T-helper 17 cell (primary cell): ENCODE measurements at regions not wholly inside any gene's neighbourhood (a gene's known extent, or its start where the extent isn't known, plus 50 kb on each side); places are given as distances from the start of the nearest gene placed in this dataset.

ENCODE experiments used
- ATAC-seq: fragments of 150-1000 bp; cut with Tn5 transposase; 2 replicates; pipeline ENCODE4 v1.10.0; 2021; ENCODE audit warnings: mild to moderate bottlenecking, moderate library complexity
- DNase-seq, 3 donors: peaks; one replicate each; pipeline versions ENCODE4 v3.0.0 to v3.0.0-alpha.2; 2020 to 2021
- H3K9me3 ChIP-seq: one replicate; pipeline ENCODE4 v1.7.0; 2013; ENCODE audit warnings: low read length, mild to moderate bottlenecking; ENCODE audit not compliant: control insufficient read depth, poor library complexity, severe bottlenecking
- H3K27ac Mint-ChIP-seq: one replicate; pipeline ENCODE4 v1.8.0; 2022; ENCODE audit warnings: mild to moderate bottlenecking, moderate library complexity, mixed read lengths
- H3K27me3 Mint-ChIP-seq: one replicate; pipeline ENCODE4 v1.8.0; 2022; ENCODE audit warnings: mixed read lengths
- H3K36me3 Mint-ChIP-seq: one replicate; pipeline ENCODE4 v1.8.0; 2022; ENCODE audit warnings: low read depth, mixed read lengths
- H3K4me1 Mint-ChIP-seq: one replicate; pipeline ENCODE4 v1.8.0; 2022; ENCODE audit warnings: mild to moderate bottlenecking, mixed read lengths
- H3K4me3 Mint-ChIP-seq: one replicate; pipeline ENCODE4 v1.8.0; 2022; ENCODE audit warnings: mild to moderate bottlenecking, moderate library complexity, mixed read lengths

GRCh38 chr5:89575319-89575718, 692.3 kb upstream of the MEF2C start:
- no peaks in the 10 kb centered on the region for H3K36me3 Mint-ChIP-seq
- no peak overlapping the region for H3K4me3 Mint-ChIP-seq

GRCh38 chr5:89573345-89573744, 690.4 kb upstream of the MEF2C start:
- ATAC-seq = no peak
- Mint-ChIP-seq H3K27ac (no peak overlapping the region), H3K4me1 (no peaks in the 10 kb centered on the region), H3K4me3 (no peak overlapping the region), H3K36me3 (no peaks in the 10 kb centered on the region), H3K27me3 (no peaks in the 10 kb centered on the region)
- DNase-seq = no peak
- H3K9me3 ChIP-seq = no peaks in the 10 kb centered on the region

More at GRCh38 chr5:89575319-89575718, 692.3 kb upstream of the MEF2C start:
- ATAC-seq (no peak), DNase-seq (no peak)
- no peaks in the 10 kb centered on the region for H3K9me3 ChIP-seq
- Mint-ChIP-seq H3K4me1 (no peaks in the 10 kb centered on the region), H3K27ac (no peak overlapping the region), H3K27me3 (no peaks in the 10 kb centered on the region)

- no peak for ATAC-seq
- no peak for DNase-seq
- H3K4me1 Mint-ChIP-seq = no peaks in the 10 kb centered on the region
Measured at GRCh38 chr5:89572696-89573095, 689.7 kb upstream of the MEF2C start.

GRCh38 chr5:89570557-89570956, 687.6 kb upstream of the MEF2C start:
- no peaks in the 10 kb centered on the region for H3K9me3 ChIP-seq
- Mint-ChIP-seq H3K36me3 (no peaks in the 10 kb centered on the region), H3K27me3 (no peaks in the 10 kb centered on the region), H3K27ac (no peak overlapping the region), H3K4me3 (no peak overlapping the region), H3K4me1 (no peaks in the 10 kb centered on the region)
- no peak for DNase-seq
- ATAC-seq = no peak

More at GRCh38 chr5:89572696-89573095, 689.7 kb upstream of the MEF2C start:
- no peaks in the 10 kb centered on the region for H3K36me3 Mint-ChIP-seq
- H3K4me3 Mint-ChIP-seq = no peak overlapping the region
- H3K27me3 Mint-ChIP-seq = no peaks in the 10 kb centered on the region
- no peaks in the 10 kb centered on the region for H3K9me3 ChIP-seq
- H3K27ac Mint-ChIP-seq = no peak overlapping the region

- H3K4me3 Mint-ChIP-seq = no peak overlapping the region
- no peak overlapping the region for H3K27ac Mint-ChIP-seq
- H3K27me3 Mint-ChIP-seq = no peaks in the 10 kb centered on the region
- ATAC-seq (no peak), DNase-seq (no peak)
- H3K36me3 Mint-ChIP-seq = no peaks in the 10 kb centered on the region
- no peaks in the 10 kb centered on the region for H3K4me1 Mint-ChIP-seq
- H3K9me3 ChIP-seq = no peaks in the 10 kb centered on the region
Measured at GRCh38 chr5:89566340-89566739, 683.4 kb upstream of the MEF2C start.

GRCh38 chr5:89560696-89561095, 677.7 kb upstream of the MEF2C start:
- peaks cover 2% of the 10 kb centered on the region for H3K9me3 ChIP-seq
- DNase-seq (no peak), ATAC-seq (no peak)
- no peaks in the 10 kb centered on the region for H3K4me1 Mint-ChIP-seq
- H3K36me3 Mint-ChIP-seq = no peaks in the 10 kb centered on the region
- no peak overlapping the region for H3K4me3 Mint-ChIP-seq
- no peaks in the 10 kb centered on the region for H3K27me3 Mint-ChIP-seq
- H3K27ac Mint-ChIP-seq = no peak overlapping the region

- Mint-ChIP-seq H3K27ac (no peak overlapping the region), H3K36me3 (no peaks in the 10 kb centered on the region), H3K4me3 (no peak overlapping the region), H3K27me3 (no peaks in the 10 kb centered on the region), H3K4me1 (no peaks in the 10 kb centered on the region)
- ATAC-seq (no peak), DNase-seq (no peak)
- peaks cover 2% of the 10 kb centered on the region for H3K9me3 ChIP-seq
Measured at GRCh38 chr5:89556215-89556913, 673.4 kb upstream of the MEF2C start.

- no peaks in the 10 kb centered on the region for H3K9me3 ChIP-seq
- Mint-ChIP-seq H3K27ac (no peak overlapping the region), H3K4me1 (no peaks in the 10 kb centered on the region), H3K36me3 (no peaks in the 10 kb centered on the region), H3K4me3 (no peak overlapping the region), H3K27me3 (no peaks in the 10 kb centered on the region)
- no peak for ATAC-seq
- DNase-seq = no peak
Measured at GRCh38 chr5:89546657-89547056, 663.7 kb upstream of the MEF2C start.

GRCh38 chr5:89545626-89546025, 662.6 kb upstream of the MEF2C start:
- H3K36me3 Mint-ChIP-seq = no peaks in the 10 kb centered on the region
- H3K27ac Mint-ChIP-seq = no peak overlapping the region
- ATAC-seq (no peak), DNase-seq (no peak)
- no peaks in the 10 kb centered on the region for H3K27me3 Mint-ChIP-seq
- H3K4me3 Mint-ChIP-seq = no peak overlapping the region
- H3K4me1 Mint-ChIP-seq = no peaks in the 10 kb centered on the region
- H3K9me3 ChIP-seq = no peaks in the 10 kb centered on the region

GRCh38 chr5:89545076-89545475, 662.1 kb upstream of the MEF2C start:
- no peak overlapping the region for H3K27ac Mint-ChIP-seq
- no peaks in the 10 kb centered on the region for H3K27me3 Mint-ChIP-seq

GRCh38 chr5:89542736-89543135, 659.8 kb upstream of the MEF2C start:
- Mint-ChIP-seq H3K36me3 (no peaks in the 10 kb centered on the region), H3K27me3 (no peaks in the 10 kb centered on the region), H3K4me1 (no peaks in the 10 kb centered on the region), H3K27ac (no peak overlapping the region), H3K4me3 (no peak overlapping the region)
- ATAC-seq = no peak
- DNase-seq = no peak
- H3K9me3 ChIP-seq = no peaks in the 10 kb centered on the region

More at GRCh38 chr5:89545076-89545475, 662.1 kb upstream of the MEF2C start:
- Mint-ChIP-seq H3K4me1 (no peaks in the 10 kb centered on the region), H3K4me3 (no peak overlapping the region), H3K36me3 (no peaks in the 10 kb centered on the region)
- DNase-seq = no peak
- ATAC-seq = no peak
- H3K9me3 ChIP-seq = no peaks in the 10 kb centered on the region

GRCh38 chr5:89537800-89538199, 654.8 kb upstream of the MEF2C start:
- DNase-seq (no peak), ATAC-seq (no peak)
- Mint-ChIP-seq H3K4me1 (no peaks in the 10 kb centered on the region), H3K36me3 (no peaks in the 10 kb centered on the region), H3K4me3 (no peak overlapping the region), H3K27ac (no peak overlapping the region), H3K27me3 (no peaks in the 10 kb centered on the region)
- H3K9me3 ChIP-seq = no peaks in the 10 kb centered on the region

- no peaks in the 10 kb centered on the region for H3K36me3 Mint-ChIP-seq
- no peaks in the 10 kb centered on the region for H3K9me3 ChIP-seq
- H3K4me3 Mint-ChIP-seq = no peak overlapping the region
- DNase-seq = no peak
- H3K27ac Mint-ChIP-seq = no peak overlapping the region
- no peaks in the 10 kb centered on the region for H3K27me3 Mint-ChIP-seq
- no peak for ATAC-seq
- no peaks in the 10 kb centered on the region for H3K4me1 Mint-ChIP-seq
Measured at GRCh38 chr5:89536020-89536419, 653.0 kb upstream of the MEF2C start.

- H3K27me3 Mint-ChIP-seq = no peaks in the 10 kb centered on the region
- no peak overlapping the region for H3K4me3 Mint-ChIP-seq
- no peaks in the 10 kb centered on the region for H3K4me1 Mint-ChIP-seq
- ATAC-seq = no peak
- H3K27ac Mint-ChIP-seq = no peak overlapping the region
- no peak for DNase-seq
- no peaks in the 10 kb centered on the region for H3K36me3 Mint-ChIP-seq
- no peaks in the 10 kb centered on the region for H3K9me3 ChIP-seq
Measured at GRCh38 chr5:89535411-89535810, 652.4 kb upstream of the MEF2C start.
